ENCODE measurements at regions not wholly inside any gene's neighbourhood (a gene's known extent, or its start where the extent isn't known, plus 50 kb on each side); places are given as distances from the start of the nearest gene placed in this dataset.

DNA sequence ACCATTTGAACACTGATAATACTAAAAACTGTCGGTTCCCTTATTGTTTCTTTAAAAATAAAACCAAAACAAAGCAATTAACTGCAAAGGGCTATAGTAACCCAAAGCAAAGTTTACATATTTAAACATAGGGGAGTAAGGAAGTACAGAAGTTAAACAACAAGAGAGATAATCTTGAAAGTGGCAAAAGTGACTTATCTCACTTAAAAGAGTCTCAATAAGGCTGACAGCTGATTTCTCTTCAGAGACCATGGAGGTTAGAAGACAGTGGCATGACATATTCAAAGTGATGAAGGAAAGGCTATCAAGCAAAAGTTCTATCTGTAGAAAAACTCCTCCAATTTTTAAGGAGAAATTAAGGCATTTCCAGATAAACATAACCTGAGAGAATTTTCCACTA lies 233.5 kb upstream of the HDAC9 start:
- no peak for DNase-seq

DNA sequence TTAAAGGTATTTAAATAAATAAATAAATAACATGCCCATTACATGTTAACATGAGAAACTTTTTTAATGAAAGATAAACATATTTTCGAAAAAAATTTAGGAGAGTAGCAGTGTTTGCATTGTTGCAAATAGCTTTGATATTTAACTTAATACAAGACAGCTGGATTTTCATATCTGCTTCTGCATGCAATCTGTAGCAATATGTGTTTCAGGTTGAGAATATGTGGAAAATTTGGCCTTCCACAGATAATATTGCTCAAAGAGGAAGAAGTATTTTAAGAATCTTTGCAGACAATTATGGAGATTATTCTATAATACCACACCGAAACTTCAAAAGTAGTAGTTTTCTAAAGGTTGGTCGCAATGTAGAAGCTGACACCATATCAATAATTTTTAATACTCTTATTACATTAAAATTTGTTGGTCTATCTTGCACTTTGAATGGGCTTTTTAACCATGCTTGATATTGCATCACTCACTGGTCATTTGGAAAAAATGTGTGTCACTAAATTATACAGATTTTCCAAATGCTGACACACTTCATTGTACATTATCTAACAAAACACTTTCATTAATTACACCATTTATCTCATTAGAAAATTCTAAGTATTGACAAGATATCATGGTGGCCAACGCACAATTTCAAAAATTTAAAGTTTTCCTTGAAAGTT lies 229.8 kb upstream of the HDAC9 start:
- no peak for DNase-seq

DNA sequence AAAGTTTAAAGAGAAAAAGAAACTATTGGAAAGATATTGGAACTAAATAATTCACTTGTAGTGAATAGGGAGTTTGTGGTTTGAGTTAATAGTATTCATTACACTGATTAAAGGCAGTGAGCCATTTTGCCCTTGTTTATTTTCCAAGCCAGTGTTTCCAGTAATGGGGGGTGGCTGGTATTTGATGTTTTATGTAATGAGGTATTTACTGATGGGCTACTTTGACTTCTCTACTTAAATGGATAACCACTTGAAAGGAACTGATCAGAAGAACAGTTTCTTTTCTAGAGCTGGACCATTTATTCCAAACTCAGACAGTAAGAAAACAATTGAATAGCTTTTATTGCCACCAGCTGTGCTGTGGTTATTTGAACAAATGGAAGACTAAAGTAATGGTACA lies 227.0 kb upstream of the HDAC9 start:
- DNase-seq = no peak

DNA sequence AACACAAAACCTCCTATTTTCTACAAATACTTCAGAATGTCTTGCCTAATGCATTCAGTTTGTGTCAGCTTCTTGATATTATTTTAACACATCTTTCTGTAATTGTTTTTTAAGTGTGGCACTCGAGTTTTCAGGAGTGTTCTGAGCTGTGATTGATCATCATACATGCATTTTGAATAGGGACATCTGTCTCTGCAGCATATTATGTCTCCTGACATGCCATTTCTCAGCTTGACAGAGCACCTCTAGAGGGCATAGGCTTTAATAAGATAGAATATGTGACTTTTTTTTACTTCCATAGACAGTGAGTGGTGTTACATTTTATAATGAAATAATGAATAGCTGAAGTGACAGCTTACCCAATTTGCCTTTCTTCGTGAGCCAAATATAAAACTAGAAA lies 219.2 kb upstream of the HDAC9 start:
- no peak for DNase-seq

DNA sequence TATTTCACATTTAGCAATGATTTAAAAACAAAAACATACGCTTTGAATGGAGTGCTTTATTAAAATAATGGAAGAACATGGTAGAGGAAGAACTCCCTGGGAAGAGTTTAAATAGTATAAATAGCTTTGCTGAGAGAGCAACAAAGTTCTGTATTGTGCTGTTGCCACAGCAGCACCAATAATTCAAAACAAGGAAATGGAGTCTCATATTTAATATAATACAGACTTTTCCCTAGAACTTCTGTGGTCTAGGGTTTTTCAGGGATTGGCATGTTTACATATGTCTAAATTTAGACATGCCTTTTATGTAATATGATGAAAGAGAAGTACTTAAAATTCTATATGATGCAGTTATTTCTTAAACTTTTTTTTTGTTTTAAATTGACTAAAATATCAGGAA lies 217.2 kb upstream of the HDAC9 start:
- DNase-seq = no peak

DNA sequence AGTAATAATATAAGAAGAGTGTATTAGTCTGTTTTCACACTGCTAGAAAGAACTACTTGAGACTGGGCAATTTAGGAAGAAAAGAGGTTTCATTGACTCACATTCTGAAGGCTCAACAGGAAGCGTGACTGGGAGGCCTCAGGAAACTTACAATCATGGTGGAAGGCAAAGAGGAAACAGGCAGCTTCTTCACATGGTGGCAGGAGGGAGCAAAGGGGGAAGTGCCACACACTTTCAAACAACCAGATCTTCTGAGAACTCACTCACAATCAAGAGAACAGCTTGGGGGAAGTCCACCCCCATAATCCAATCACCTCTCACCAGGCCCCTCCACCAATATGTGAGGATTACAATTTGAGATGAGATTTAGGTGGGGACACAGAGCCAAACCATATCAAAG lies 212.5 kb upstream of the HDAC9 start:
- no peak for DNase-seq

DNA sequence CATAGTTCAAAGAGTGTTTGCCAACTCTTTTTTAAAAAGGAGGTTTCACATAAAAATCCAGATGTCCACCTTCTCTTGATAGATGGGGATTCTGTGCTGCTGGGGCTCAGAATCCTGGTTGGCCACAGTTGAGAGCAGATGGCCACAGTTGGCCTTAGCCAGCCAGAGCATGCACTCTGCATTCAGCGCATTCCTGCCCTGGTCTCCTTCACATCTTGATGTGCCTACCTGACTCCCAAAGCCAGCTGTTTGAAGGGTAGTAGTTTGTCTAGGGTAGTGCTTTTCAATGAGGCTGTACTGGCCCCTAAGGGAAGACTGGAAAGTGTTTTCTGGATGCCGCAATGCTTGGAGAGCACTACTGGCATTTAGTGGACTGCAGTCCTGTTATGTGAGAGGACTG lies 208.1 kb upstream of the HDAC9 start:
- no peak for DNase-seq

DNA sequence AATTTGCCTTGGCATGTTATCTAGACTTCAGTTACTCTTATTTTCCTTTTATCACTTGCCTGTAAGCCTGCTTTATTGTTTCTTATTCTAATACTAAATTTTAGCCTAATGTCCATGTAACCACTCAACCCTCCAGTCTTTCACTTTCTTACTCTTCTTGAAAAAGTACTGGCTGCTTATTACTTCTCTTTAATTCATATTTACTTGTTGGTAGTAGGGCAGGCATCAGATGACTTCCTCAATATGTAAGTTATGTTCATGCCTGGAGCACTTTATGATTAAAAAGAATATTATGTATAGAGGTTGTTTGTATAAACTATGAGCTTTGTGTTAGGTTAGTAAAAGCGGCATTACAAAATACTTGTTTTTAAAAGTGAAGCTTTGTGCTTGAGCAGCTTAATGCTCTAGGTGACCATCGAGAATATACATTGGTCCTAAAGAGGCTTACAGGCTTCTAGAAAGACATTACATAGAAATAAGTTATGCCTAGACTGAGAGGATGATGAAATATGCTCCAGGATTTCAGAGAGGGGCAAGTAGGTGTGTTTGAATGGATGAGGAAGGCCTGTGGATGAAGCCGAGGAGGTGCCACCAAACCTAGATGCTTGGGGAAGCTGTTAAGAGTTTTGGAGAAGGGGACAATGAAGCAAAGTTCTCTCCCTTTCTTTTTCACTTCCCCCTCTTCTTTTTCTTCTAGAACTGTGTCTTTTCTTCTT lies 207.1 kb upstream of the HDAC9 start:
- DNase-seq = no peak

DNA sequence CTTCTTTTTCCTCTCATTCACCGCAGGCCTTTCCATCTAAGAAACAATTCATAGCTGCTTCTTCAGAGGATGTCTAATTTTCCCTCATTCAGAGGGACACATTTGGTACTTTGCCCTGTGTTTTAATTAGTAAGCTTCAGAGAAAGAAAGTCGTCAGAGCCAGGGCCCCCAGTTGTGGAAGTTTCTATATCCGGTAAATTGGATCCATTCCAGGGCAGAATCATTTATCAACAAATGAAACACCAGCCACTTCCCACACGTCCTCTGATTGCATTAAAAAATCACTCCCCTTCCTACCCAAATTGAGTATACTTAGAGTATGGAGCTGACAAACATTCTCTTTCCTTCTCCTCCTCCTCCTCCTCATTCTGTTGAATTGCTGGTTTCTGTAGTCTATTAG lies 205.8 kb upstream of the HDAC9 start:
- no peak for DNase-seq

DNA sequence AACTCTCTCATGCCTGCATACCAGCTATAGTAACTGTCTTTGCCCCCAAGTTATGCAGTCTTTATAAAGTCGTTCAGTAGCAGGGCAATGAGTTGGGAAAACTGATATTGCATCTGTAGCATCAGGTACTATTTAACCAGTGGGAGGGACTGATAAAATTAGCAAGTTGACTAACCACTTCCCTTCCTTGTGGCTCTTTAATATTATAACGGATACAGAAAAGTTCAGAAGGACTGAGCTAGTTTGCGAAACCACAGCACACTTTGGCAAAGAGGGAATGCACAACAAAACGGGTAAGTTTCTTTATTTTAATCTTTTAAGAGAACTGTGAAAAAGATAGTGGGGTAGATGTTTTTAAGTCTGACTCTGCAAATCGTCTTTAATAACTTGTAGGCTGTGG lies 205.3 kb upstream of the HDAC9 start:
- DNase-seq = no peak

DNA sequence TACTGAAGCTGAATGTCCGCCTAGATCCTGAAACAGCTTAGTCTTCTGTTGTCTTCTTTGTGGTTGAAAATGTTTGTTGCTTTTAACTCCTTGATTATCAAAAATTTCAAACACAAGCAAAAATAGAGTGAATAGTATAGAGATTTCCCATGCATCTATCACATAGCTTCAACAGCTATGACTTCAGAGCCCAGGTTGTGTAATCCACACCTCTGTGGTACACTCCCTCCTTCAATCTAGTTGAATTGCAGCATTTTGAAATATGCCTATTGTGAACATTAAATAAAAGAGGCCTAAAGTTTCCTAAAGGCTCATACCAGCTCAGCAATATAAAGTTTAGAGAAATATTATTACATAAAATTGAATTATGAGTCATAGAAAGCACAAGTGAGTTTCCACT lies 204.7 kb upstream of the HDAC9 start:
- no peak for DNase-seq

DNA sequence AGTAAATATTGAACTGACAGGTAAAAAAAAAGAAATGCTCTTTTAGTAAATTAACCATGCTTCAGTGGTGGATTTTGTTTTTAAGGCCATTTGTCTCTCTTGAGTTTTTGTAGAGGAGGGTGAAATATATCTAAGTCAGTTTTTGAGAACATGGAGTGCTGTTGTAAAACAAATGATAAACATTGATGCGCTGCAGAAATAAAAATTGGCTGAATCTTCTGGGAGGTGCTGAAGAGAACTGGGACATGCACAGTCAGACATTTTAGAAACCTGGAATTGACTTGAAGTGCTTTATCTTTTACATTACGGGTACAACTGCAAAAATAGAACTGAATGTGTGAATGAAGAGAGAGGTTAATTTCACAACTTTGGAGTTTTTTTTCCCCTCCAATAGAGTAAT lies 203.0 kb upstream of the HDAC9 start:
- DNase-seq = no peak

DNA sequence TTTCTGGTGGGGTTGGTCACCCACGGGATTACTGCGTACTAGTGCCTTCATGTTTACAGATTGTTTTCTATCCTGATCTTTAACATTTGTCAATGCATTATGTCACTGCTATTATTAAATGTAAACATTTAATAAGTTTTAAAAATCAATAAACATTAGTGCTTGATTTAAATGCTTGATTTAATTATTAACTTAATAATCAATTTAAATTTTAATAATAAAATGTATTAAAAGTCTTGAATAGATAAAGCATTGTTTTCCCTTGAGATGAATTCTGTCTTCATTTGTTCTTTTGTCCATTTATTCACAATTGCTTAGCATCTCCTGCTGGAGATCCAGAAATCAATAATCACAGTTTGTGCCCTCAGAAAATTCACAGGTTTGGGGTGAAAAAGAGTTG lies 201.8 kb upstream of the HDAC9 start:
- no peak for DNase-seq

DNA sequence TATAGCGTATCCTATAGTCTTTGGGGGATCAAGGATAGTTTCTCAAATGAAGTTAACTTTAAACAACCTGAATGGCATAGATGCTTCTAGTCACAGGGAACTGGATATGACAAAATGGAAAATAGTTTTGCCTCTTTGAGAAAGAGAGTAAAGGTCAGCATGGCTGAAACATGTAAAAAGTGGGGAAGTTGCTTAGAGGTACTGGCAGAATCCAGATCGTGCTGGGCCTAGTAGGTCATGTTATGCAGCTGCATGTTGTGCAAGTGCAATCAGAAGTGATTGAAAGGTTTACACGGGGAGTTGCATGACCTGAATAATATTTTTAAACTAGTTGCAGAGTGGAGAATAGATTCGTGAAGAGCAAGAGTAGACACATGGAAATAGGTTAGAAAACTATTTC lies 201.1 kb upstream of the HDAC9 start:
- DNase-seq = no peak

DNA sequence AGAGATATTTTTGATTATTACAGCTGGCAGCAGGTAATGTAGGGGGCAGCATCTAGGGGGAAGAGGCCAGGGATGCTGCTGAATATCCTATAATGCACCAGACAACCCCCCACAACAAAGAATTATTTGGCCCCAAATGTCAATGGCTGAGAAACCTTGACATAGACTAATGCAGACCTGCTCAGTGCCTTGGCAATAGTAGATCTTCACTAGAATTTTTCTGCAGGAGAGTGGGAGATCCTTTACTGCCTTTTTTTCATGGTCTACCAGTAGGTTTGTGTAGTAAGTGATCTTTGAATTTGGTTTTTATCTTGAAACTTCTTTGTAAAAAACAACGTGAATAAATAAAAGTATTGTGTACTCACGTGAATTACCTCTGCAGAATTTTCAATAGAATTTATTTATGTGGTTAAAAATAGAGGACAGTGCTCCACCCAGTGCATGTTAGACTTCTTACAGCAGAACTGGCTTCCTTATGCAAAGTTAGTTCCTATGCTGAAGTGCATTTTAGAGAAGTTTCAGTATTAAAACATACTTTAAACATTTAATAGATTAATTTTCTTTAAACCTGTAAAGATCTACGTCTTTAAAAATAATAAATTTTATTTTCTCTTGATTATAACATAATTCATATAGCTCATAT lies 199.6 kb upstream of the HDAC9 start:
- no peak for DNase-seq

DNA sequence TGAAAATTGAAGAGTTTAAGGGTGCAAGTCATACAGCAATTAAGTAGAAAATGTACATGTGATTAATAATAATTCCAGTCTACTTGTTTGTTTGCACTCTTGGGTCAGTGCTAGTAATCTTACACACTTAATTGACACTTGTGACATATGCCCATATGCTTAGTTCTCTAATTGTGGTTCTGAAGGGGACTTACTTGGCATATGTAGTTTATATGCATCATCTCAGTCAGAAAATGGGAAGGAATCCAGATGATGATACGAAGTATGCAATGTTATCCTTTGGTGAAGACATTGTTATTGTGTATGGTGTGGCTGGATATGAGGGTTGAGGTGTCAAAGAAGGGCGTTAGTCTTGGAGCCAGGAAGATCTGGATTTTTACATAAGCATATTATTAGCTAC lies 193.5 kb upstream of the HDAC9 start:
- DNase-seq = no peak

DNA sequence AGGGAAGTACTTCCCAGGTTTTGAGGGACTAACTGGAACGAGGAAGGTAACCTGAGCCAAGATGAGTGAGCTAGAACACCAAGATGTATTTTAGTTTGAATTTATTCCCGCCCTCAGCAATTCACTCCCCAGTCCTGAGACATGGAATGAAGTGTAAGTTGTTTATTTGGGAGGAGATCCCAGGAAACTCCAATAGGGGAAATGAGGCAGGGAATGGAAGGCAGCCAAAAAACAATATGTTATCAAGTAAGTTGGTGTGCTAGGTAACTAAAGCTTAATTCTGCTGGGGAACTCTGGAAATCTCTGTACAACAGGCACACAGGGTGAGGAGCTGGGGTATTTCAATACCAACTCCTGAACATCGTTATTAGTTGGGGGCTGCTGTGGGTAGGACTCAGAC lies 189.7 kb upstream of the HDAC9 start:
- no peak for DNase-seq

DNA sequence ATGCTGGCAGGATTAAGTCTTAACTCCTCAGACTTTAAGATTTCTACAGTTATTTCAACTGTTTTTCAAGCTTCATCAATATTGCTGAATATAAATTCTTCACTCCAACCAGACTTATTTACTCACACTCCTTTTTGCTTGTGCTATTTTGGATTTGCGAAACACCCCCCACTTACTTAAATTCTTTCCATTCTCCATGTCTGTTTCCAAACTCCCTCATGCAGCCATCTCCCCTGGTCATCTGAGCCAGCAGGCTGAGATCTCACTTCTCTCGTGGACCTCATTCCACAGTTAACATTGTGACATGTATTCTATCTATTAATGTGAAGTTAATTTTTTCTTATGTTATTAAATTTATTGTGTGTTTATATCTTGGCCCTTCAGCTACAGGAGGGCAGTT lies 188.9 kb upstream of the HDAC9 start:
- no peak for DNase-seq

DNA sequence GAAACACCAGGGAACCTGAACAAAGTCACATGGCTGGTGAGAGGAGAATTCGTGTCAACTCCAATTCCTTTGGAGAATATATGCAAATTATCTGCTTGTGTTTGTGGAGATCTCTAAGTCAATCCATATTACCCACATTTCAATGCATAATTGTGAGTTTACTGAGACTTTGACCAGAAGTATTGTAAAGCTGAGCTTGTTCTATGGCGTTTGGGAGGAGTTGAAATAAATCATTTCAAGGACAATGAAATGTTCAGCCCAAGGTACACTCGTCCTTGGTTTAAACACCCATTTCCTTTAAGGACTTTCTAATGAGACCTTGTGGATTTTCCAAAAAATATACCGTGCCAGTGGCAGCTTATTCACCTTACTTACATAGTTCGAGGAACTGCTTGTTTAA lies 186.6 kb upstream of the HDAC9 start:
- no peak for DNase-seq

DNA sequence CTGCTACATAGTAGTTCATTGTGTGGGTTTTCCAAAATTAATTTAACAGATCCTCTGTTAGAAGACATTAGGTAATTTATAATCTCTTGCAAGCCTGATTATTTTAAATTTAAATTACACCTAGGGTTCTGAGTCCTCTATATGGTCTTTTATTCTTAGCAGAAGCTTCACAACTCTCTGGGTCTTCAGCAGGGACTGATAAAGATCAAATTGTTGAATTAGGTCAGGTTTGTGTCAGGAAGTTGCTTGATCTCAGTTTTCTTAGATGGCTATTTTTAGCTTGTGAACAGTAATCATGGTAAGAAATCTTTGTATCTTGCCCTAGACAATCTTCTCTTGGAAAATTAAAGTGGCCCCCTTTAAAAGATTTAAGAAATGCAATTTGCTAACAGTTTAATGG lies 183.1 kb upstream of the HDAC9 start:
- no peak for DNase-seq

DNA sequence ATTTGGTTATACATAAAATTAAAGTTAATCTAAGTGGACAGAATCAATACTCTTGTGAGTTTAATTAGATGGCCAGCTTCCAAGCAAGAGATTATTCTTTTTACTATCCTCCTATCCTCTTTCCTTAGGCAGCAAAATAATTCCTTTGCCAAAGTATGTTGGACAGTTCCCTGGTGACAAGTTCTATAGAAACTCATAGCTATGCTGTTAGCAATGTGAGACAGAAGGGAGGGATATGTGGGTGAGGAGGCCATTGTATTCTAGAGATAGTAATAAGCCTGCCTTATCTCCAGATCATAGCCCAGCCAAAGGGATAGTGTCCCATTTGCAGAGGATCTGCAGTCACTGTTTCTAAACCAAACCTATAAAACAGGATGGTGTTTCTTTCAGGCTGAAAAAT lies 181.6 kb upstream of the HDAC9 start:
- DNase-seq = no peak

DNA sequence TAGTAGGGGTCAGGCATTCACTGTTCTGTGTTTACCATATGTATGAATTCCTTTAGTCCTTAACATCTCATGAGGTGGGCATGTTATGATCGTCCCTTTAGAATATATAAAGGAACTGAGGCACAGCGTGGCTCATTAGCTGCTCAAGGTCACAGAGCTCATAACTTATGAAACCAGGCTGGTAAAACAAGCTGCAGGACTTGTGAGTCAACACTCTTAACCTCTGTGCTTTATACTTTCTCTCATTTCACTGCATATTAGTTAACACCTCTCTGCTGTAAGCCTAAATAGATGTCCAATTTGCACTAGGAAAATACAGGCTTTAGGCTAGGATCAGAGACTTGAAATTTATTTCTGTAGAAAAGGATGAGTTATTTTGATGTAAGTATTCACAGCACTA lies 180.3 kb upstream of the HDAC9 start:
- DNase-seq = no peak

DNA sequence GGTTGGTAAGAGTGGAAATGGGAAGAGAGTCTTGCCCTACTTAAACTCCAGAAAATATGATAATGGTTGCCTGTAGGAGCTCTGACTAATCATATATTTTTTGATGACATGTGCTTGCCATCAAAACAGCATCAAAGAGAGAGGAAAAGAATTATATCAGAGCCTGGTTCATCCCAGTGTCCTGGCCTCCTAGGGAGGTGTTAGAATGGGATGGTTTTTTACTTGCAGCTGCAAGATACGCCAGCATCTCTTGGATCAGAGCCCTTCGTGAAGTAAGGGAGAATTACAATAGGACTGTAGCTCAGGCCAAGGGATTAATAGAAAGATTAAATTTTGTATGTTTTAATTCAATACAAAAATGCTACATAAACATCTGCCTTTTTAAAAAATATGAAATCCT lies 177.6 kb upstream of the HDAC9 start:
- DNase-seq = no peak

DNA sequence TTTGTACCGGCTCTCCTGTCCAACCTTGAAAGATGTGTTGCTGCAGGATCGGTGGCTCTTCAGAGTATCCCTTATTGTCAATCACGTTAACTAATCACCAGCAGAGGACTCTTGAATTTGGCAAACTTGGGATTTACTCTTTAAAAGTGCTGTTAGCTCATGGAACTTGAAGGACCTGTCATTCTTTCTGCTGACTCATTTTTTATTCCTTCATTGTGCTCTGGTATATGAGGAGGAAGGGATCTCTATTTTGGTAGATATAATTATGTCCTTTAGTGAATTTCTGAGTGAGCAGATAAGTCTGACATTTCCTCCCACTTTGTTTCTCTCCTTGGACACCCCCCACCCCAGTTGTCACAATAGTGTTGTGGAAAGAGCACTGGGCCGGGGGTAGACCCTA lies 175.1 kb upstream of the HDAC9 start:
- DNase-seq = no peak
